ENCODE measurements at regions not wholly inside any gene's neighbourhood (a gene's known extent, or its start where the extent isn't known, plus 50 kb on each side); places are given as distances from the start of the nearest gene placed in this dataset.

- no peak for DNase-seq (ENCODE audit: insufficient read length, low spot score)
- TF ChIP-seq CTCF (IDR thresholded peaks at IDR 0.05; ENCODE audit: insufficient read depth, missing control alignments) = no peak
- FAIRE-seq = no peak
Measured at GRCh38 chr3:86794361-86795065, 196.4 kb downstream of the VGLL3 start.

- DNase-seq (ENCODE audit: insufficient read length, low spot score) (no peak), FAIRE-seq (no peak)
- TF ChIP-seq CTCF (IDR thresholded peaks at IDR 0.05; ENCODE audit: insufficient read depth, missing control alignments) = no peak
Measured at GRCh38 chr3:86793786-86794185, 197.2 kb downstream of the VGLL3 start.

- FAIRE-seq (no peak), DNase-seq (ENCODE audit: insufficient read length, low spot score) (no peak)
- no peak for TF ChIP-seq CTCF (IDR thresholded peaks at IDR 0.05; ENCODE audit: insufficient read depth, missing control alignments)
Measured at GRCh38 chr3:86792316-86792715, 198.6 kb downstream of the VGLL3 start.

- TF ChIP-seq CTCF (IDR thresholded peaks at IDR 0.05; ENCODE audit: insufficient read depth, missing control alignments) = no peak
- DNase-seq (ENCODE audit: insufficient read length, low spot score) (no peak), FAIRE-seq (no peak)
Measured at GRCh38 chr3:86790884-86791549, 199.9 kb downstream of the VGLL3 start.

GRCh38 chr3:86788371-86788770 is 202.6 kb downstream of the VGLL3 start:
- TF ChIP-seq CTCF (IDR thresholded peaks at IDR 0.05; ENCODE audit: insufficient read depth, missing control alignments) = no peak
- DNase-seq (ENCODE audit: insufficient read length, low spot score) = no peak
- FAIRE-seq = no peak

GRCh38 chr3:86787091-86787490 is 203.9 kb downstream of the VGLL3 start:
- no peak for TF ChIP-seq CTCF (IDR thresholded peaks at IDR 0.05; ENCODE audit: insufficient read depth, missing control alignments)
- FAIRE-seq (no peak), DNase-seq (ENCODE audit: insufficient read length, low spot score) (no peak)

- DNase-seq (ENCODE audit: insufficient read length, low spot score) (no peak), FAIRE-seq (no peak)
- no peak for TF ChIP-seq CTCF (IDR thresholded peaks at IDR 0.05; ENCODE audit: insufficient read depth, missing control alignments)
Measured at GRCh38 chr3:86785386-86785785, 205.6 kb downstream of the VGLL3 start.
